ENCODE measurements at regions not wholly inside any gene's neighbourhood (a gene's known extent, or its start where the extent isn't known, plus 50 kb on each side); places are given as distances from the start of the nearest gene placed in this dataset.

DNA sequence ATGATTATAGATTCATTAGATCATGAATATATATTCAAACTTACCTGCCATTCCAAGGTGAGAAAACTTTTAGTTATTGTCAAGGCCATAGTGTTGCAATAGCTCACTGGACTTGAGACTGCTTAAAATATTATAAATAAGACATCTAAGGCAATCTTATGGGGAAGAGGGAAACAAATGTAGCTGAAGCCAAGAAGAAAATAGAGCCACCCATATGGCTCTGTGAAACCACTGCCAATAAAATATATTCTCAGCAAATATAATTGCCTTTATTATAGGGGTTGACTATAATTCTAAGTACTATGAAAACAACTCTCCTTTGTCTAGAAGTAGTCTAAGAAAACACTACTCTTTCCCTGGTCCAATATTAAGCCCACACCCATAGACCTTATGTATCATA, 938.5 kb downstream of the FSTL5 start:
- DNase-seq (ENCODE audit: low spot score) = no peak

DNA sequence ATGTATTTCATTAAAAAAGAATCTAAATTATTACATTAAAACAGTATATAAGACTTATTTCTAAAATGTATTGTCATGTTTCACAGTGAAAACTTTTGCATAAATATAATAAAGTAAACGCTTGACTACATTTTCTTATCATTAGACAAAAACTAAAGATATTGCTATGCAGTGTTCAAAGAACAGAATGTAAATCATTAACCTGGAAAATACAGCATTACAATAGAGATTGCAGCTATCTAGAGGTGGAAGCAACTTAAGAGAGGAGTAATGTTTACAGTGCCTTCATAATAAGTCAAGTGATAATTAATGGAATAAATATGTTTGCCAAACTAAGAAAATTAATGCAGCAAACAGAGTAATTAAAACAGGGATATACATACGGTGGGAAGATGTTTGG, 940.9 kb downstream of the FSTL5 start:
- no peak for DNase-seq (ENCODE audit: low spot score)

DNA sequence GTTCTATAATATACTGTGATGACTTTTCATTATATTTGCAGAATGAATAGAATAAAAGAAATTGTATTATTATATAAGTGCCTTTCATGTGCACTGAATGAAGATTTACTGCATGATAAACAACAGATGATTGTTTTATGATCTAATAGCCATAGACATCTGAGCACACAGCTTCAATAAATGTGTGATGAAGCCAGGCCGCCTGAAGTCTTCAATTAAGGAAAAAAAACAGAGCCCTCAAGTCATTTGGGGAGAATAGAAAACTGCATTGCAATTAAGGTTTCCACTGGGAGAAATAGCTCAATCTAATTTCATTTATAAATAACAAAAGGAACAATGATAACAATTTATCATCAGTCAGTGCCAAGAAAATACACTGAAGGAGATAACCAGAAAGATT, 955.2 kb downstream of the FSTL5 start:
- DNase-seq (ENCODE audit: low spot score) = no peak

DNA sequence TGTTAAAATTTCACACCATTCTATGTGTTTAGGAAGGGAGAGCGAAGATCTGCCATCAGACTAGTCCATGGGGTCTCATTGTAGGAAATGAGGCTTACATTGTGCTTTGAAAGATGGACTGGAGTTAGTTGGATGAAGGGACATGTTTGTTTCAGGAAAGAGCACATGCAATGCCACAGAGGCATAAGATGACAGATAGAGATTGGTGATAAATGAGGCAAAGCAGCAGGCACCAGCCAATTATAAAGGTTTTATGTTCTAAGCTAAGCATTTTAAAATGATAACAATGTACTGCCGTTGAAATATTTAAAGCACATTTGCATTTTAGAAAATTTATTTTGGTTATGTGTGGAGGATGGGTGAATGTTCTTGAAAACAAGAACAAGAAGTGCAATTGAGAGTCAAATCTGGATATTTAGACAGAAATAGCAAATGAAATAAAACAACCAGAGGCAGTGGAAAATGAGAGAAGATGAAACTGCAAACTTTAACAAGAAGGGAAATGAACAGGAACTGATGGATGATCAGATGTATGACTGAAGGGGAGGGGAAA, 957.2 kb downstream of the FSTL5 start:
- DNase-seq (ENCODE audit: low spot score) = no peak

- DNase-seq (ENCODE audit: low spot score) = no peak
These were observed 959.9 kb downstream of the FSTL5 start for GRCh38 chr4:161203865-161204264.

DNA sequence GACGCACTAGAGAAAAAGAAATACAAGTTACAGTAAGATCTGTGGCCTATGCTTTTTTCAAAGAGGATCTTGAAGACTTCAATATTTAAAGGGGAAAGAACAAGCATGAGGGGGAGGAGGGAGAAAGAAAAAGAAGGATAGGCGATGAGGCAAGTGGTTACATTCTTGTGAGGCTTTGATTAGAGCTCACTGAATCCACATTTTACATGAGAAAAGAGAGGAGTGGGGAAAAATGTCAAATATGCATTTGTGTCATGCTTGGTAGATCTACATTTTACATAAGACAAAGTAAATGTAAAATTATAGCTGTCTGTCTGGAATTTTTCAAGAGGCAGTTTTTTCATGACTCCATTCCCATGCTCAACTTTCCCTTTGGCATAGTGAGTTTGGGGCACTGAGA, 965.9 kb downstream of the FSTL5 start:
- no peak for DNase-seq (ENCODE audit: low spot score)

GRCh38 chr4:161197474-161197873, 966.3 kb downstream of the FSTL5 start:
- DNase-seq (ENCODE audit: low spot score) = no peak

DNA sequence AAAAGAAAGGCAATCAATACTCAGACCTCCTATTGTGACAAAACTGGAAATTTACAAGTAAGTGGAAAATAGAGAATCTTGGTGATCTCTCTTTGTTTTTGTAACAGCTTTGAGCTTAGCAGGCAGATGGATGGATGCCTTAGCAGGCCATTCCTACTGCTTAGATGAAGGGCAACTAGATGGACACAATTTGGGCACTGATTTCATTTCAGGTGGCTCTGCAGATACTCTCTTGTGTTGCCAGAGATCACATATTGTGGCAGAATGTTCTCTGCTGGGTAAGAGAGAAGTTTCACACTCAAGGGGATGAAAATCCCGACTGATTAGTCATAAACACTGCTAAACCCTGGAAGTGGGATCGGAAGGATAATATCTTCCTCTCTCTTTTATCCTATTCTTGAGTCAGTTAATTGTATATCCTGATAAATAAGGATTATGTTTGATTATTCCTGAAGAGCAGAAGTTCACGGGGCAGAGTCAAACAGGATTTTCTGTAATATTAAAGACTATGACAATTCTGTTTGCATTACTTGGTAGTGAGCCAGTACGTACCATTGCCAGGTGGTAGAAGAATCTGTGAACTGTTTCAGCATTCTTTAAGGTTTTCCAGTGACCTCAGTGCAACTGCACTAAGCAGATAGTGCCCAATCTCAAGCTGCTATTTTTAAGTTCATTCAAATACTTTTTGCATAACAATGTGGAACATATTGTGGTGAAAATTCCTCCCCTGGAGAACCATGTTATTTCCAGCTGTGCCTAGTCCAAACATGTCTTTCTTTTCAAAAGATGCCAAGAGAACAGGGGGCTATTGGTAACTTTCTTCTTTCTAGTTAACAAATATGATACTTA, 974.3 kb downstream of the FSTL5 start:
- peak; percentile 14 for DNase-seq (ENCODE audit: low spot score)

DNA sequence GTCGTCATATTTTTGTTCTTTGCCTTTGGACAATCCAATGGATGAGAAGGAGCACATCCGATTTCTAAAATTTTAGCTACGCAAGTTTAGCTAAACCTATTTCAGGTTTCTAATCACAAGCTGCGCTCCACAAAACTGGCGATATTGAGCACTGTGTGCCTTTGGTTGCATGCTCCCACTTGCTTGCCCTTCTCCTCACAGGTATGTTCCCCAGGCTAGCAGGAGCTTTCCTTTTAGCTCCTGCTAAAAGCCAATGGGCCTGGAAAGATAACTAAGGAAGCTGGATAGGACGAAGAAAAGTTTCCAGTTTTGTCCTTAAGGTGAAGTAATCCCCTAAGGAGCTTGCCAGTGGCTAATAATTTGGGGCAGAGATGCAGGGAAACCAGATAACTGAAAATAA, 975.2 kb downstream of the FSTL5 start:
- no peak for DNase-seq (ENCODE audit: low spot score)

- no peak for DNase-seq (ENCODE audit: low spot score)
These were observed 976.2 kb downstream of the FSTL5 start for GRCh38 chr4:161187569-161187968.

DNA sequence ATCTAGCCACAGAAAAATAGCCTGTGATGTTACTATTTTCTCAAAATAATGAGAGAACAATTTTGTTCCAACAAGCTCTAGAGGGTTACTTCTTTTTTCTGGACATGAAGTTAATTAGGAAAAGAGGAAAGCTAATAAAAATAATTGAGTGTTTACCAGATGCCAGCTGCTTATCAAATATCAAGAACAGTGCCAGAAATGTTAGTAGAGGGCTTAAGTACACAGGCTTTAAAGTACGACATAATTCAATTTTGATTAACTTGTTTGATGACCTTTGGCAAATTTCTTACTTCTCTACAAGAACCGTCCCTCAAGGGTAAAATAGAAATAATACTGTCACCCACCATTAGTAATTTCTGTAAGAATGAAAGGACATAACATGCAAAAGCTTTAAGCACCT, 977.0 kb downstream of the FSTL5 start:
- DNase-seq (ENCODE audit: low spot score) = no peak

DNA sequence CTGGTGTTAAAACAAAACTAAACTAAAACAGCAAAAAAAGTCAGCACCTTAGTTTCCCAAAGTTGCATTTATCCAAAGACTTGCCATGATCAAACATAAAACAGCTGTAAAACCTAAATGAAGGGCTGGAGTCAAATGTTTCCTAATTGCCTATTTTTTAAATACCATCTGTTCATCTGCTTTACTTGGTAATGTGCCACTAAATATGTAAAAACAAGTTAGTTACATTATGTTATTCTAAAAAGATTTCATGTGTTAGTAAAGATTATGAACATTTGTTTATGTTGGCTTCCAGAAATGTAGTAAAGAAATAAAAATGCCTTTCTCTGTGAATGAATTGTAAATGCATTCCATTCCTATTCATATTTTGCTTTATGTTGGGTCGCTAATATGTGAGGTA, 977.8 kb downstream of the FSTL5 start:
- no peak for DNase-seq (ENCODE audit: low spot score)

DNA sequence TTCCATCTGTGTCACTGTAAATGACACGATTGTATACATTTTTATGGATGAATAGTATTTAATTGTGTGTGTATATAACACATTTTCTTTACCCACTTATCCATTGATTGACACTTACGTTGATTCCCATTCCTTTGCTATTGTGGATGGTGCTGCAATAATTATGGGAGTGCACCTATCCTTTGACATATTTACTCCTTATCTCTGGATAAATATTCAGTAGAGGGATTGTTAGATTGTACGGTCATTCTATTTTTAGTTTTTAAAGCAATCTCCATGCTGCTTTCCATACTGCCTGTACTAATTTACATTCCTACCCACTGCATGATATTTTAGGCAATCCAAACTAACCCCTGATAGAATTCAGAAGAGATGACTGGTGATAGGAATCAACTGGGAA, 980.1 kb downstream of the FSTL5 start:
- no peak for DNase-seq (ENCODE audit: low spot score)

DNA sequence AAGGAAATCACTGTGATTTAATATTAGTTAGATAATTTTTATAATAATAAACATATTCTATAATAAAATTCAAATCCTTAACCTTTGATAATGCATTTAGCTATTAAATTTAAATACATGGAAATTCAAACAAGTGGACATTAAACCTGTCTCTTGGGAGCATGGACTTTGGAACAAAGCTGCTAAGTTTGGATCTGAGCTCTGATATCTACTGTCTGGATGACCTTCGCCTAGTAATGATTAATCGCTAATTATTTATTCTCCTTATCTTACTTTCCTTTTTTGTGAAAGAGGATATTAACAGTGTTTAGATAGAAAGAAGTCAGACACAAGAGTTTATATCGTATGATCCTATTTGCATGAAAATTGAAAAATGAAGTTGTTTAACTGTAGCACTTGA, 980.9 kb downstream of the FSTL5 start:
- no peak for DNase-seq (ENCODE audit: low spot score)

- no peak for DNase-seq (ENCODE audit: low spot score)
These were observed 985.5 kb downstream of the FSTL5 start for GRCh38 chr4:161178310-161178709.

DNA sequence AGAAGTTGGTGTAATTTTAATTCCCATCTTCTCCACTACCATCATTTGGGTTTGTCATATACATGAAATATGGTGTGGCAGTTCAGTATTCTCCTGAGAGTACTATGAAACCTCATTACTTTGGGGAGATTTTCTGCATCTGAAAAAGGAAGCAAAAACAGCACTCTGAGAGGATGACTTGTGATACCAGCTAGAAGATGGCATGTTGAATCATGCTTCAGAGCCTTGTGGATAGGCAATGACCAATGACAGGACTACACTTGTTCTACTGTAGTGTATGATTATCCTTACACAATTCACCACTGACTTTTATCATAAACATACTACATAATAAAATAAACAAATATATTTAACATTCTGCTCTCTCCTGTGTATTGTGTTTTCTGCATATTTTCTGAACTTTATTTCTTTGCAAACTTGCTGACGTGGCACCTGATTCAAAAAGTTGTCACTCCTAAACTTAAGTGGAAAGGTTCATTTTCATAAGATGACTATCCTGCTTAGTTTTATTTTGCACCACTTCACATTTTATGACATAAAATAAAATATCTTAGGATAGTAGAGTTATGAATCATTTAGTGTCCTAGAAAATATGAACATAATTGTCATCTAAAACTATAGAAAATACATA, 991.3 kb downstream of the FSTL5 start:
- DNase-seq (ENCODE audit: low spot score) = no peak

DNA sequence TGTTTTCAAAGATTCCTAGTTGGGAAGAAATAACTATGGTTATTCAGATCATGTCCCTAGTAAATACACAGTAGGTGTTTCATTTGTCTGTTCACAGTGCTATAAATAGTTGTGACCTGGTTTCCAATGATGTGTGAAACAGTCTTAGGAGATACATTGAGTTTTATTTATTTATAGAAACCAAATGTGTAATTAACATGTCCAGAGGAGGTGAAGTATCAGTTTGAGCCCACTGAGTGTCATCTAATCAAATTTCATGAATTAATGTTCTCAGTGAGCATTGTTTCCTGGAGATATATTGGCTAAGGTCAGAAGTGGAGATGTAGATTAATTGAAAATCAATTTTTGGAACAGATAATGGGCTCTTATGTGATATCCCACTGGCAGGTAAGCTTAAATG, 996.3 kb downstream of the FSTL5 start:
- DNase-seq (ENCODE audit: low spot score) = no peak

- DNase-seq (ENCODE audit: low spot score) = no peak
These were observed 1003.1 kb downstream of the FSTL5 start for GRCh38 chr4:161160718-161161117.

DNA sequence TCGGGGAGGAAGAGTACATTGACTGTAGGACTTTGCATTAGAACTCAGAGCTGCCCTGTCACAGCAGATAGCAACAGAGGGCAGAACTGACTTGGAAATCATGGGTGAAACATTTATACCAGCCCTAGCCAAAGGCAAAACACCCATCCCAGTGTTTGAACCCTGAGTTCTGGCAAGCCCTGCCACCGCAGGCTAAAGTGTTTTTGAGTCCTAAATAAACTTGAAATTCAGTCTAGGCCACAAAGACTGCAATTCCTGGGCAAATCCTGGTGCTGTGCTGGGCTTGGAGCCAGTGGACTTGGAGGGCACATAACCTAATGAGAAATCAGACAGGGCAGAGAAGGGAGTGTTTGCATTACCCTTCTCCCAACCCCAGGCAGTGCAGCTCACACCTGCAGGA, 1015.7 kb downstream of the FSTL5 start:
- DNase-seq (ENCODE audit: low spot score) = no peak

GRCh38 chr4:161143375-161143774, 1020.4 kb downstream of the FSTL5 start:
- no peak for DNase-seq (ENCODE audit: low spot score)

GRCh38 chr4:161134795-161135194, 1029.0 kb downstream of the FSTL5 start:
- DNase-seq (ENCODE audit: low spot score) = no peak

DNA sequence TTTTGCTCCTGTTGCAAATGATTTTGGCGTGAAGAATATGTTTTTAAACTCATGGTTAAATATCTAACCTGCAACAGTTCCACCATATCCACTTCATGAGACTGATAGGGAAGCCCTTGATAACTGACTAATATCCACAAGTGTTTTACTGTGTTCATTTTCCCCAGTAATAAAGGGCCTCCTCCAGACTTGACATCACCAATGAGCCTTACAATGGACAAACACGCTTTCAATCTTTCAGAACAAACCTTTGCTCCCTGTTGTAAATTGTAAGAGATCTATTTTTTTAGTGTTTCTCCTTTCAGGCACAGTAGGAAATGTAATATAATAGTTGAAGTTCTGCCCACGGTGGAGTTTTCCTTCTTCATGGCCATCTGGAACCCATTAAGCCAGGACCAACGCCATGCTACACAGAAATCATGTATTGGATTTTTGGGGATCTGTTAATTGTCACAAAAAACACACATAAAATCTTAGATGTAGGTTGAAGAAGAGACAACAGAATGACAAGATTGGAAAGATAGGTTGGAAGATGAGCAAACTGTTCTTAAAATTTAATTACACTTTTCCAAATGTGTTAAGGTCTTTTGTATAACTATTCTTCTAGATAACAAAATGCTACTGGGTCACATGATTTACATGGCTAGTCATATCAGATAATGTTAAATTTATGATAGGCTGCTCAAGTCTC, 1030.1 kb downstream of the FSTL5 start:
- DNase-seq (ENCODE audit: low spot score) = no peak
